Gastrocnemius medialis (tissue), 4 donors: ENCODE measurements at regions not wholly inside any gene's neighbourhood (a gene's known extent, or its start where the extent isn't known, plus 50 kb on each side); places are given as distances from the start of the nearest gene placed in this dataset.

Experiments used
- CTCF ChIP-seq, 5 experiments: fragments of 450-650 bp in 3 of 5; fragments of 200-600 bp in 2 of 5; sonication (generic) in 2 of 5; IDR thresholded peaks in 4 of 5; conservative IDR thresholded peaks in 1 of 5; 1 replicate in 4 of 5; 2 replicates in 1 of 5; pipeline ENCODE4 v1.5.1; 2016 to 2019; ENCODE audit warnings: antibody characterized with exemption in 5 of 5, mild to moderate bottlenecking in 3 of 5, moderate library complexity in 3 of 5
- POLR2A ChIP-seq, 2 donors: fragments of 450-650 bp; IDR thresholded peaks; one replicate each; pipeline ENCODE4 v1.6.1; 2017; ENCODE audit warnings: antibody characterized with exemption in 2 of 2, mild to moderate bottlenecking in 2 of 2, moderate library complexity in 2 of 2

- TF ChIP-seq CTCF (IDR thresholded peaks at IDR 0.05 in 4 of 5, conservative IDR thresholded peaks at IDR 0.05 in 1 of 5) (no peak), POLR2A (IDR thresholded peaks at IDR 0.05) (no peak)
Observed at GRCh38 chr15:62637574-62637897, 405.0 kb upstream of the TPM1 start.
